ENCODE measurements at regions not wholly inside any gene's neighbourhood (a gene's known extent, or its start where the extent isn't known, plus 50 kb on each side); places are given as distances from the start of the nearest gene placed in this dataset.

GRCh38 chr12:118467641-118468305 is 91.4 kb downstream of the SUDS3 start:
- Histone ChIP-seq H3K27me3 (ENCODE audit: control insufficient read depth, insufficient read depth, low read length) (no peaks in the 10 kb centered on the region), H3K36me3 (ENCODE audit: control insufficient read depth, insufficient read depth, low read length) (no peaks in the 10 kb centered on the region), H3K4me3 (ENCODE audit: low read depth, low read length) (no peak overlapping the region)
- DNase-seq (ENCODE audit: low read depth) = no peak
- TF ChIP-seq, protein P1, sequence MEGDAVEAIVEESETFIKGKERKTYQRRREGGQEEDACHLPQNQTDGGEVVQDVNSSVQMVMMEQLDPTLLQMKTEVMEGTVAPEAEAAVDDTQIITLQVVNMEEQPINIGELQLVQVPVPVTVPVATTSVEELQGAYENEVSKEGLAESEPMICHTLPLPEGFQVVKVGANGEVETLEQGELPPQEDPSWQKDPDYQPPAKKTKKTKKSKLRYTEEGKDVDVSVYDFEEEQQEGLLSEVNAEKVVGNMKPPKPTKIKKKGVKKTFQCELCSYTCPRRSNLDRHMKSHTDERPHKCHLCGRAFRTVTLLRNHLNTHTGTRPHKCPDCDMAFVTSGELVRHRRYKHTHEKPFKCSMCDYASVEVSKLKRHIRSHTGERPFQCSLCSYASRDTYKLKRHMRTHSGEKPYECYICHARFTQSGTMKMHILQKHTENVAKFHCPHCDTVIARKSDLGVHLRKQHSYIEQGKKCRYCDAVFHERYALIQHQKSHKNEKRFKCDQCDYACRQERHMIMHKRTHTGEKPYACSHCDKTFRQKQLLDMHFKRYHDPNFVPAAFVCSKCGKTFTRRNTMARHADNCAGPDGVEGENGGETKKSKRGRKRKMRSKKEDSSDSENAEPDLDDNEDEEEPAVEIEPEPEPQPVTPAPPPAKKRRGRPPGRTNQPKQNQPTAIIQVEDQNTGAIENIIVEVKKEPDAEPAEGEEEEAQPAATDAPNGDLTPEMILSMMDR (IDR thresholded peaks at IDR 0.05; ENCODE audit: insufficient read depth, low read length, poor library complexity, severe bottlenecking) = no peak

GRCh38 chr12:118472940-118473339 is 96.6 kb downstream of the SUDS3 start:
- Histone ChIP-seq H3K4me3 (ENCODE audit: low read depth, low read length) (no peak overlapping the region), H3K27me3 (ENCODE audit: control insufficient read depth, insufficient read depth, low read length) (no peaks in the 10 kb centered on the region), H3K36me3 (ENCODE audit: control insufficient read depth, insufficient read depth, low read length) (no peaks in the 10 kb centered on the region)
- DNase-seq (ENCODE audit: low read depth) = no peak
- TF ChIP-seq, protein P1 (IDR thresholded peaks at IDR 0.05; ENCODE audit: insufficient read depth, low read length, poor library complexity, severe bottlenecking) = no peak

GRCh38 chr12:118480235-118480634 is 103.9 kb downstream of the SUDS3 start:
- TF ChIP-seq, protein P1 (IDR thresholded peaks at IDR 0.05; ENCODE audit: insufficient read depth, low read length, poor library complexity, severe bottlenecking) = no peak
- no peak overlapping the region for H3K4me3 ChIP-seq (ENCODE audit: low read depth, low read length)
- H3K36me3 ChIP-seq (ENCODE audit: control insufficient read depth, insufficient read depth, low read length) = no peaks in the 10 kb centered on the region
- no peak for DNase-seq (ENCODE audit: low read depth)
- H3K27me3 ChIP-seq (ENCODE audit: control insufficient read depth, insufficient read depth, low read length) = no peaks in the 10 kb centered on the region

GRCh38 chr12:118488034-118488433 is 111.7 kb downstream of the SUDS3 start:
- DNase-seq (ENCODE audit: low read depth) = no peak
- Histone ChIP-seq H3K4me3 (ENCODE audit: low read depth, low read length) (no peak overlapping the region), H3K27me3 (ENCODE audit: control insufficient read depth, insufficient read depth, low read length) (no peaks in the 10 kb centered on the region), H3K36me3 (ENCODE audit: control insufficient read depth, insufficient read depth, low read length) (no peaks in the 10 kb centered on the region)
- TF ChIP-seq, protein P1 (IDR thresholded peaks at IDR 0.05; ENCODE audit: insufficient read depth, low read length, poor library complexity, severe bottlenecking) = no peak

DNA sequence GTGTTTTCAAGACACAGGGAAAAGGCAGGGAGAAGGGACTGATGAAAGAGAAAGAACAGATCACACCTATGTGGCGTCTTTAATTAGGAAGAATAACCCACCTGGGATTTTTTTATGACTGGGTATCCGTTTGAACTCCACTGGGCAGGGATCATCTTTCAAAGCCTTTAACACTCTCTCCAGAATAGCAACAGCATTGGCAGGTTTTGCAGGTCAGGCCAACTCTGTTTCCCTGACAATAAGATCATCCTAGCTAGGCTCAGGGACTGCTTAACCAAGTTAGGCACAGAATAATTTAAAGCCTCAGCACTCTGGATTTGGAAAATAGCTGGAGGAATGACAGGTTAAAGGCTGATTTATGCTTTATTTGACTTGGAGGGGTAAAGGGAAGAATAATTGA is 117.6 kb downstream of the SUDS3 start:
- Histone ChIP-seq H3K27me3 (ENCODE audit: control insufficient read depth, insufficient read depth, low read length) (no peaks in the 10 kb centered on the region), H3K4me3 (ENCODE audit: low read depth, low read length) (no peak overlapping the region), H3K36me3 (ENCODE audit: control insufficient read depth, insufficient read depth, low read length) (no peaks in the 10 kb centered on the region)
- TF ChIP-seq, protein P1 (IDR thresholded peaks at IDR 0.05; ENCODE audit: insufficient read depth, low read length, poor library complexity, severe bottlenecking) = no peak
- no peak for DNase-seq (ENCODE audit: low read depth)

DNA sequence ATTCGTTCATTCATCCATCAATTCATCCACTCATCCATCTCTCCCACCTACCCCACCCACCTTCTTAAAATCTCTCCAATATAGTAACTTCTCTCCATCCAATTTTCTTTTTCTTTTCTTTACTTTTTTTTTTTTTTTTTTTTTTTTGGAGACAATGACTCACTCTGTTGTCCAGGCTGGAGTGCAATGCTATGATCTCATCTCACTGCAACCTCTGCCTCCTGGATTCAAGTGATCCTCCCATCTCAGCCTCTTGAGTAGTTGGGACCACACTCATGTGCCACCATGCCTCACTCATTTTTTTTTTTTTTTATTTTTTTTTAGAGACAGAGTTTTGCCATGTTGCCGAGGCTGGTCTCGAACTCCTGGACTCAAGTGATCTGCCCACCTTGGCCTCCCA is 118.4 kb downstream of the SUDS3 start:
- Histone ChIP-seq H3K4me3 (ENCODE audit: low read depth, low read length) (no peak overlapping the region), H3K27me3 (ENCODE audit: control insufficient read depth, insufficient read depth, low read length) (no peaks in the 10 kb centered on the region), H3K36me3 (ENCODE audit: control insufficient read depth, insufficient read depth, low read length) (no peaks in the 10 kb centered on the region)
- TF ChIP-seq, protein P1 (IDR thresholded peaks at IDR 0.05; ENCODE audit: insufficient read depth, low read length, poor library complexity, severe bottlenecking) = no peak
- DNase-seq (ENCODE audit: low read depth) = no peak

All from kidney epithelial cell (primary cell).